ENCODE measurements at regions not wholly inside any gene's neighbourhood (a gene's known extent, or its start where the extent isn't known, plus 50 kb on each side); places are given as distances from the start of the nearest gene placed in this dataset.

DNA sequence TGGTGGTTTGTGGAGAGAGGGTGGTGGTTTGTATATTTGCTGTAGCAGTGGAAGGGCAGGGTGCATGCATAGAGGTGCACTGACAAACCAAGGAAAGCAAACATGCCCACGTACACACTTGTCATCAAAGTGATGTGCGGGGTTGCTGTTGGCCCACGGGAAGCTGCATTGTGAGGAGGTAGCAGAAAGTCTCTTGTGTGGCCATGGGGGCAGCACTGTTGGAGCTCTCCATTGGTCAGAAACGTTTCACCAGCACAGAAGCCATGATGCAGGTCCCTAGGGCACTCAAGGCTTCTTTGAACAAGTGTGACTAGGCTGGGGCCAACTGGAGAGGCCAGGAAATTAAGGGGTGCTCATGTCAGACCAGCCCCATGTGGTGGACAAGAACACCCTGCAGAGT lies 174.8 kb upstream of the KLF8 start:
- TF ChIP-seq, protein P1, sequence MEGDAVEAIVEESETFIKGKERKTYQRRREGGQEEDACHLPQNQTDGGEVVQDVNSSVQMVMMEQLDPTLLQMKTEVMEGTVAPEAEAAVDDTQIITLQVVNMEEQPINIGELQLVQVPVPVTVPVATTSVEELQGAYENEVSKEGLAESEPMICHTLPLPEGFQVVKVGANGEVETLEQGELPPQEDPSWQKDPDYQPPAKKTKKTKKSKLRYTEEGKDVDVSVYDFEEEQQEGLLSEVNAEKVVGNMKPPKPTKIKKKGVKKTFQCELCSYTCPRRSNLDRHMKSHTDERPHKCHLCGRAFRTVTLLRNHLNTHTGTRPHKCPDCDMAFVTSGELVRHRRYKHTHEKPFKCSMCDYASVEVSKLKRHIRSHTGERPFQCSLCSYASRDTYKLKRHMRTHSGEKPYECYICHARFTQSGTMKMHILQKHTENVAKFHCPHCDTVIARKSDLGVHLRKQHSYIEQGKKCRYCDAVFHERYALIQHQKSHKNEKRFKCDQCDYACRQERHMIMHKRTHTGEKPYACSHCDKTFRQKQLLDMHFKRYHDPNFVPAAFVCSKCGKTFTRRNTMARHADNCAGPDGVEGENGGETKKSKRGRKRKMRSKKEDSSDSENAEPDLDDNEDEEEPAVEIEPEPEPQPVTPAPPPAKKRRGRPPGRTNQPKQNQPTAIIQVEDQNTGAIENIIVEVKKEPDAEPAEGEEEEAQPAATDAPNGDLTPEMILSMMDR (IDR thresholded peaks at IDR 0.05) = no peak
- no peak for TF ChIP-seq POLR2A (IDR thresholded peaks at IDR 0.05)
- Histone ChIP-seq H3K9me3 (peaks cover 5% of the 10 kb centered on the region), H3K4me3 (replicated peaks in 1 of 3) (no peak overlapping the region), H3K27ac (no peak overlapping the region), H3K27me3 (no peaks in the 10 kb centered on the region), H3K36me3 (no peaks in the 10 kb centered on the region), H3K4me1 (no peaks in the 10 kb centered on the region)
- DNase-seq = no peak
- 96% methylated on average over 3 of the region's 4 CpGs; no CpG with 5 or more reads in 1 of the 2 donors for WGBS, 2 donors
- intact Hi-C loops (cut with DNase I) = no loop called here

DNA sequence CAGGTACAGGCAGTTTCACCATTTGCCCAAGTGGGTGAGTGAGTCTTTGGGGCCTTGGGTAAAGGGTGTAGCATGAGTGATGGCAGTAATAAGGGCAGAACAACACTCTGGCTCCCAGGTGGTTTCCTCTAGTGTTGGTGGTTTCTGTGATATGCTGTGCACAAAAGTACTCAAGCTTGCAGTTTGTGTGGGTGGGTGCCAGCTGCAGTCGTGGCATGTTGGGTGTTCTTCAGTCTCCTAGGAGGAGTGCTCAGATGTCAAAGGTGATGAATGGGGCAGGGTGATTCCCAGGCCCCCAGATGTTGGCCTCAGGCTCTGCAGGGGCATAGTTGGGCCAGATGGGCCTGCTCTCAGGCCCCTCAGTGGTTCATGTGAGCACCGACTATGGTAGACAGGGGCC lies 166.1 kb upstream of the KLF8 start:
- H3K4me1 ChIP-seq = no peaks in the 10 kb centered on the region
- H3K27ac ChIP-seq = no peak overlapping the region
- TF ChIP-seq POLR2A (IDR thresholded peaks at IDR 0.05) = no peak
- TF ChIP-seq, protein P1 (IDR thresholded peaks at IDR 0.05) = no peak
- H3K9me3 ChIP-seq = no peaks in the 10 kb centered on the region
- WGBS, 2 donors = 71 to 80% methylated on average over 1 of the region's 2 CpGs
- H3K27me3 ChIP-seq = no peaks in the 10 kb centered on the region
- intact Hi-C loops (cut with DNase I) = no loop called here
- H3K4me3 ChIP-seq (replicated peaks in 1 of 3) = no peak overlapping the region
- no peaks in the 10 kb centered on the region for H3K36me3 ChIP-seq
- no peak for DNase-seq

DNA sequence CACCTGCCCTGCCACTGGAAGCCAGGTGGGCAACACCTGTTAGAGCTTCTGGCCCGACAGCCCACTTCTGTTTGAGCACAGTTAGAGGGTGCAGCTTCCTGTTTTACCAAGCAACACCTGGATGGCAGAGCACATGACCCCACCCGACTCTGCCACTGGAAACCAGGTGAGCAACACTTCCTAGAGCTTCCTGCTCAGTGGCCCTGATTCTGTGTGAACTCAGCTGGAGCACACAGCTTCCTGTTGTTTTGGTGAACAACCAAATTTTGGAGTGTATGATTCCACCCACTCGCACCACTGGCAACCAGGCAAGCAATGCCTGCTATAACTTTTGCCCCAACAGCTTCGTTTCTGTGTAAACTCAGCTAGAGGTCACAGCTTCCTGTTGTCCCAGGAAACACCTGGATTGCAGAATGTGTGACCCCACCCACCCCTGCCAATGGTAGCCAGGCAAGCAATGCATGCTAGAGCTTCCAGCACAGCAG lies 163.8 kb upstream of the KLF8 start:
- Histone ChIP-seq H3K27ac (no peak overlapping the region), H3K36me3 (no peaks in the 10 kb centered on the region), H3K9me3 (no peaks in the 10 kb centered on the region), H3K4me1 (no peaks in the 10 kb centered on the region), H3K4me3 (replicated peaks in 1 of 3) (no peak overlapping the region), H3K27me3 (no peaks in the 10 kb centered on the region)
- intact Hi-C loops (cut with DNase I) = no loop called here
- TF ChIP-seq, protein P1 (IDR thresholded peaks at IDR 0.05) = no peak
- no peak for TF ChIP-seq POLR2A (IDR thresholded peaks at IDR 0.05)
- 73 to 81% methylated on average over 2 to 4 of the region's 4 CpGs for WGBS, 2 donors
- DNase-seq = peak in 1 of 2 donors; percentile 8

DNA sequence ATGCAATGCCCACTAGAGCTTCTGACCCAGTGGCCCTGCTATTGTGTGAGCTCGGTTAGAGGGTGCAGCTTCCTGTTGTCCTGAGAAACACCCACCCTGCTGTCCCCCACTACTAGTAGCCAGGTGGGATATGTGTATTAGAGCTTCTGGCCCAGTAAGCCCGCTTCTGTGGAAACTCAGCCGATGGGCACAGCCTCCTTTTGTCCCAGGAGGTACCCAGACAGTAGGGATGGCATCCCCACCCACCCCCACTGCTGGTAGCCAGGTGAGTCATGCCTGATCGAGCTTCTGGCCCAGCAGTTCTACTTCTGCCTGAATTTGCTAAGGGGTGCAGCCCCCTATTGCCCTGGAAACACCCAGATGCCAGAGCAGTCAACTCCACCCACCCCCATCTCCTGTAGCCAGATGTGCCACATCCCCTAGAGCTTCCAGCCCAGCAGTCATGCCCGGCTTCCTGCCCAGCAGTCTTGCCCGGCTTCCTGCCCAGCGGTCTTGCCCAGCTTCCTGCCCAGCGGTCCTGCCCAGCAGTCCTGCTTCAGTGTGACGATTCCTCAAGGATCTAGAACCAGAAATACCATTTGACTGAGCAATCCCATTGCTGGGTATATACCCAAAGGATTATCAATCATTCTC lies 162.7 kb upstream of the KLF8 start:
- no peaks in the 10 kb centered on the region for H3K36me3 ChIP-seq
- H3K27me3 ChIP-seq = no peaks in the 10 kb centered on the region
- intact Hi-C loops (cut with DNase I) = no loop called here
- H3K4me3 ChIP-seq (replicated peaks in 1 of 3) = no peak overlapping the region
- H3K27ac ChIP-seq = no peak overlapping the region
- H3K9me3 ChIP-seq = no peaks in the 10 kb centered on the region
- DNase-seq = no peak
- TF ChIP-seq, protein P1 (IDR thresholded peaks at IDR 0.05) = no peak
- TF ChIP-seq POLR2A (IDR thresholded peaks at IDR 0.05) = no peak
- H3K4me1 ChIP-seq = no peaks in the 10 kb centered on the region
- WGBS, 2 donors = 89 to 92% methylated on average over 2 to 8 of the region's 9 CpGs

DNA sequence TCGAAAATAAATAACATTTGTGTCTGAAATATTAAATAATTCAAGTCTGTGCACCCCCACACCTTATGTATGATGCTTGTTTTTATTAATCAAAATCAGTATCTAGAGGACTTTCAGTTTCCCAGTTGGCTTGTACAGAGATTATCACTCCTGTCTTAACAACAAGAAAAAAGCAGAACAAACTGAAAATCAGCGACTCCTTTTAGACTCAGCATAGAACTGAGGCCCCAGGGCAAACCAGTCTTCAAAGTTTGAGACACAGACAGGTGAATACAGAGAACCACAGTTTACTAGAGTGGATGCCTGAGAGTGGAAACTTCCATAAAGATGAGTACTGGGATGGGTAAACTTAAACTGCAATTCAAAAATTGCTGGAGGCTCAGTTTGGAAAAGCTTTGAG lies 142.8 kb upstream of the KLF8 start:
- Histone ChIP-seq H3K4me3 (replicated peaks in 1 of 3) (no peak overlapping the region), H3K4me1 (no peaks in the 10 kb centered on the region), H3K27ac (no peak overlapping the region), H3K9me3 (no peaks in the 10 kb centered on the region), H3K27me3 (no peaks in the 10 kb centered on the region), H3K36me3 (no peaks in the 10 kb centered on the region)
- no peak for DNase-seq
- intact Hi-C loops (cut with DNase I) = no loop called here
- 95 to 98% methylated on average over 2 of the region's 2 CpGs for WGBS, 2 donors
- TF ChIP-seq, protein P1 (IDR thresholded peaks at IDR 0.05) = no peak
- no peak for TF ChIP-seq POLR2A (IDR thresholded peaks at IDR 0.05)

Measured in thyroid gland (tissue), 4 donors.